Activated CD4-positive, alpha-beta memory T cell treated with anti-CD3 and anti-CD28 coated beads, Interleukin-2, amount 10 ng/mL, durations not matched to agents 7 days and 5 days (primary cell): ENCODE measurements at regions not wholly inside any gene's neighbourhood (a gene's known extent, or its start where the extent isn't known, plus 50 kb on each side); places are given as distances from the start of the nearest gene placed in this dataset.

Experiments used
- CTCF ChIA-PET: fragments of 350-600 bp; sonication (Branson Sonifier 250); formaldehyde crosslinking; loops from one replicate; lab custom pipeline; 2021; ENCODE audit warnings: antibody characterized with exemption, inconsistent platforms; lab: Charles Lee
- POLR2A ChIA-PET: fragments of 350-600 bp; sonication (Branson Sonifier 250); formaldehyde crosslinking; loops from one replicate; lab custom pipeline; 2021; ENCODE audit warnings: antibody characterized with exemption; lab: Charles Lee
- DNase-seq: peaks from one replicate; pipeline ENCODE4 v3.0.0-alpha.2; 2020
- H3K27ac Mint-ChIP-seq: one replicate; pipeline ENCODE4 v1.8.0; 2021; ENCODE audit warnings: mild to moderate bottlenecking, mixed read lengths
- H3K27me3 Mint-ChIP-seq: one replicate; pipeline ENCODE4 v1.8.0; 2021; ENCODE audit warnings: mixed read lengths
- H3K36me3 Mint-ChIP-seq: one replicate; pipeline ENCODE4 v1.8.0; 2021; ENCODE audit warnings: low read depth, mixed read lengths
- H3K4me1 Mint-ChIP-seq: one replicate; pipeline ENCODE4 v1.8.0; 2021; ENCODE audit warnings: mixed read lengths
- H3K4me3 Mint-ChIP-seq: one replicate; pipeline ENCODE4 v1.8.0; 2021; ENCODE audit warnings: mild to moderate bottlenecking, mixed read lengths
- H3K9me3 Mint-ChIP-seq: one replicate; pipeline ENCODE4 v1.8.0; 2021; ENCODE audit warnings: mixed read lengths

- H3K36me3 Mint-ChIP-seq, result peaks cover 3% of the 10 kb centered on the region
- POLR2A ChIA-PET, result no interaction called here
- no peak overlapping the region for H3K27ac Mint-ChIP-seq
- CTCF ChIA-PET, result no interaction called here
- no peak overlapping the region for H3K4me3 Mint-ChIP-seq
- peaks cover 11% of the 10 kb centered on the region for H3K9me3 Mint-ChIP-seq
- DNase-seq, result no peak
- no peaks in the 10 kb centered on the region for H3K4me1 Mint-ChIP-seq
- H3K27me3 Mint-ChIP-seq, result peaks cover 3% of the 10 kb centered on the region
Measured at GRCh38 chr9:135286961-135287360, 192.6 kb upstream of the PPP1R26 start.

- Mint-ChIP-seq H3K27ac (no peak overlapping the region), H3K4me1 (no peaks in the 10 kb centered on the region), H3K4me3 (no peak overlapping the region), H3K36me3 (peaks cover 3% of the 10 kb centered on the region), H3K9me3 (peaks cover 11% of the 10 kb centered on the region), H3K27me3 (peaks cover 3% of the 10 kb centered on the region)
- POLR2A ChIA-PET, result no interaction called here
- no peak for DNase-seq
- CTCF ChIA-PET, result no interaction called here
Measured at GRCh38 chr9:135287627-135288026, 192.0 kb upstream of the PPP1R26 start.

GRCh38 chr9:135288054-135288453 lies 191.5 kb upstream of the PPP1R26 start:
- DNase-seq, result no peak
- ChIA-PET POLR2A (no interaction called here), CTCF (no interaction called here)
- Mint-ChIP-seq H3K27ac (no peak overlapping the region), H3K4me3 (no peak overlapping the region), H3K4me1 (no peaks in the 10 kb centered on the region), H3K36me3 (peaks cover 3% of the 10 kb centered on the region), H3K27me3 (peaks cover 3% of the 10 kb centered on the region), H3K9me3 (peaks cover 11% of the 10 kb centered on the region)

GRCh38 chr9:135289081-135289491 lies 190.5 kb upstream of the PPP1R26 start:
- H3K9me3 Mint-ChIP-seq, result peaks cover 11% of the 10 kb centered on the region
- no peak overlapping the region for H3K27ac Mint-ChIP-seq
- ChIA-PET POLR2A (no interaction called here), CTCF (no interaction called here)
- no peaks in the 10 kb centered on the region for H3K4me1 Mint-ChIP-seq
- no peak overlapping the region for H3K4me3 Mint-ChIP-seq
- H3K36me3 Mint-ChIP-seq, result peaks cover 3% of the 10 kb centered on the region
- peaks cover 3% of the 10 kb centered on the region for H3K27me3 Mint-ChIP-seq
- no peak for DNase-seq

- DNase-seq, result no peak
- H3K36me3 Mint-ChIP-seq, result peaks cover 3% of the 10 kb centered on the region
- ChIA-PET POLR2A (no interaction called here), CTCF (no interaction called here)
- H3K4me1 Mint-ChIP-seq, result no peaks in the 10 kb centered on the region
- H3K27me3 Mint-ChIP-seq, result peaks cover 3% of the 10 kb centered on the region
- peaks cover 11% of the 10 kb centered on the region for H3K9me3 Mint-ChIP-seq
- no peak overlapping the region for H3K4me3 Mint-ChIP-seq
- no peak overlapping the region for H3K27ac Mint-ChIP-seq
Measured at GRCh38 chr9:135290086-135290485, 189.5 kb upstream of the PPP1R26 start.

- DNase-seq, result no peak
- ChIA-PET CTCF (no interaction called here), POLR2A (no interaction called here)
- Mint-ChIP-seq H3K4me1 (no peaks in the 10 kb centered on the region), H3K9me3 (peaks cover 11% of the 10 kb centered on the region), H3K4me3 (no peak overlapping the region), H3K36me3 (peaks cover 3% of the 10 kb centered on the region), H3K27ac (no peak overlapping the region), H3K27me3 (peaks cover 3% of the 10 kb centered on the region)
Measured at GRCh38 chr9:135290566-135290965, 189.0 kb upstream of the PPP1R26 start.

- Mint-ChIP-seq H3K27me3 (peaks cover 3% of the 10 kb centered on the region), H3K27ac (no peak overlapping the region), H3K4me1 (no peaks in the 10 kb centered on the region), H3K36me3 (peaks cover 3% of the 10 kb centered on the region), H3K9me3 (peaks cover 10% of the 10 kb centered on the region), H3K4me3 (no peak overlapping the region)
- ChIA-PET CTCF (no interaction called here), POLR2A (no interaction called here)
- no peak for DNase-seq
Measured at GRCh38 chr9:135291165-135291564, 188.4 kb upstream of the PPP1R26 start.

GRCh38 chr9:135294836-135295235 lies 184.7 kb upstream of the PPP1R26 start:
- no peaks in the 10 kb centered on the region for H3K36me3 Mint-ChIP-seq
- POLR2A ChIA-PET, result no interaction called here
- H3K4me1 Mint-ChIP-seq, result no peaks in the 10 kb centered on the region
- no peak overlapping the region for H3K4me3 Mint-ChIP-seq
- H3K9me3 Mint-ChIP-seq, result no peaks in the 10 kb centered on the region
- CTCF ChIA-PET, result no interaction called here
- no peak overlapping the region for H3K27ac Mint-ChIP-seq
- H3K27me3 Mint-ChIP-seq, result peaks cover 3% of the 10 kb centered on the region
- DNase-seq, result peak; percentile 3

- H3K4me1 Mint-ChIP-seq, result no peaks in the 10 kb centered on the region
- no peaks in the 10 kb centered on the region for H3K9me3 Mint-ChIP-seq
- H3K4me3 Mint-ChIP-seq, result no peak overlapping the region
- DNase-seq, result peak; percentile 4
- H3K36me3 Mint-ChIP-seq, result no peaks in the 10 kb centered on the region
- peaks cover 3% of the 10 kb centered on the region for H3K27me3 Mint-ChIP-seq
- CTCF ChIA-PET, result no interaction called here
- no peak overlapping the region for H3K27ac Mint-ChIP-seq
- POLR2A ChIA-PET, result no interaction called here
Measured at GRCh38 chr9:135295551-135296300, 183.9 kb upstream of the PPP1R26 start.

GRCh38 chr9:135296735-135297455 lies 182.7 kb upstream of the PPP1R26 start:
- CTCF ChIA-PET, result no interaction called here
- POLR2A ChIA-PET, result no interaction called here
- no peak overlapping the region for H3K4me3 Mint-ChIP-seq
- DNase-seq, result peak; percentile 6
- no peak overlapping the region for H3K27ac Mint-ChIP-seq
- no peaks in the 10 kb centered on the region for H3K4me1 Mint-ChIP-seq
- H3K27me3 Mint-ChIP-seq, result no peaks in the 10 kb centered on the region
- H3K9me3 Mint-ChIP-seq, result no peaks in the 10 kb centered on the region
- H3K36me3 Mint-ChIP-seq, result no peaks in the 10 kb centered on the region

- no peak overlapping the region for H3K27ac Mint-ChIP-seq
- H3K4me3 Mint-ChIP-seq, result no peak overlapping the region
- CTCF ChIA-PET, result no interaction called here
- no peaks in the 10 kb centered on the region for H3K27me3 Mint-ChIP-seq
- DNase-seq, result peak; percentile 9
- POLR2A ChIA-PET, result no interaction called here
- H3K9me3 Mint-ChIP-seq, result no peaks in the 10 kb centered on the region
- H3K36me3 Mint-ChIP-seq, result no peaks in the 10 kb centered on the region
- H3K4me1 Mint-ChIP-seq, result no peaks in the 10 kb centered on the region
Measured at GRCh38 chr9:135297456-135298075, 182.0 kb upstream of the PPP1R26 start.

GRCh38 chr9:135299239-135299590 lies 180.4 kb upstream of the PPP1R26 start:
- DNase-seq, result no peak
- Mint-ChIP-seq H3K27me3 (peaks cover 2% of the 10 kb centered on the region), H3K36me3 (no peaks in the 10 kb centered on the region), H3K4me3 (no peak overlapping the region), H3K4me1 (no peaks in the 10 kb centered on the region), H3K27ac (no peak overlapping the region), H3K9me3 (no peaks in the 10 kb centered on the region)
- ChIA-PET POLR2A (no interaction called here), CTCF (no interaction called here)

- H3K27me3 Mint-ChIP-seq, result peaks cover 2% of the 10 kb centered on the region
- ChIA-PET POLR2A (no interaction called here), CTCF (no interaction called here)
- H3K9me3 Mint-ChIP-seq, result no peaks in the 10 kb centered on the region
- H3K27ac Mint-ChIP-seq, result no peak overlapping the region
- no peaks in the 10 kb centered on the region for H3K4me1 Mint-ChIP-seq
- no peaks in the 10 kb centered on the region for H3K36me3 Mint-ChIP-seq
- no peak for DNase-seq
- no peak overlapping the region for H3K4me3 Mint-ChIP-seq
Measured at GRCh38 chr9:135299651-135300345, 179.8 kb upstream of the PPP1R26 start.
